ENCODE measurements at regions not wholly inside any gene's neighbourhood (a gene's known extent, or its start where the extent isn't known, plus 50 kb on each side); places are given as distances from the start of the nearest gene placed in this dataset.

- TF ChIP-seq, protein P1, sequence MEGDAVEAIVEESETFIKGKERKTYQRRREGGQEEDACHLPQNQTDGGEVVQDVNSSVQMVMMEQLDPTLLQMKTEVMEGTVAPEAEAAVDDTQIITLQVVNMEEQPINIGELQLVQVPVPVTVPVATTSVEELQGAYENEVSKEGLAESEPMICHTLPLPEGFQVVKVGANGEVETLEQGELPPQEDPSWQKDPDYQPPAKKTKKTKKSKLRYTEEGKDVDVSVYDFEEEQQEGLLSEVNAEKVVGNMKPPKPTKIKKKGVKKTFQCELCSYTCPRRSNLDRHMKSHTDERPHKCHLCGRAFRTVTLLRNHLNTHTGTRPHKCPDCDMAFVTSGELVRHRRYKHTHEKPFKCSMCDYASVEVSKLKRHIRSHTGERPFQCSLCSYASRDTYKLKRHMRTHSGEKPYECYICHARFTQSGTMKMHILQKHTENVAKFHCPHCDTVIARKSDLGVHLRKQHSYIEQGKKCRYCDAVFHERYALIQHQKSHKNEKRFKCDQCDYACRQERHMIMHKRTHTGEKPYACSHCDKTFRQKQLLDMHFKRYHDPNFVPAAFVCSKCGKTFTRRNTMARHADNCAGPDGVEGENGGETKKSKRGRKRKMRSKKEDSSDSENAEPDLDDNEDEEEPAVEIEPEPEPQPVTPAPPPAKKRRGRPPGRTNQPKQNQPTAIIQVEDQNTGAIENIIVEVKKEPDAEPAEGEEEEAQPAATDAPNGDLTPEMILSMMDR (IDR thresholded peaks at IDR 0.05) = no peak
- TF ChIP-seq ZFX (IDR thresholded peaks at IDR 0.05; ENCODE audit: borderline replicate concordance) = no peak
Measured at GRCh38 chr9:116045083-116045482, 108.5 kb upstream of the PAPPA start.

All from 22Rv1 (cell line).